ENCODE measurements at regions not wholly inside any gene's neighbourhood (a gene's known extent, or its start where the extent isn't known, plus 50 kb on each side); places are given as distances from the start of the nearest gene placed in this dataset.

GRCh38 chr7:91463330-91463729 is 199.1 kb downstream of the FZD1 start (continued):
- TF ChIP-seq ZZZ3 (IDR thresholded peaks at IDR 0.05) = no peak
- TF ChIP-seq STAT6 (CRISPR knock-in tag; IDR thresholded peaks at IDR 0.05) = no peak

GRCh38 chr7:91465595-91466061 is 201.4 kb downstream of the FZD1 start:
- POLR2A ChIA-PET = no interaction called here
- in situ Hi-C loops (cut with MboI) = no loop called here
- no TSS peak for BruUV-seq (replicated peaks)
- TF ChIP-seq HDAC1 (IDR thresholded peaks at IDR 0.05) (no peak), GABPA (tag; conservative IDR thresholded peaks at IDR 0.05; ENCODE audit: low read depth) (no peak), BMI1 (IDR thresholded peaks at IDR 0.05; ENCODE audit: low read length) (no peak), SRF (CRISPR knock-in tag; IDR thresholded peaks at IDR 0.05) (no peak), ZNF165 (CRISPR knock-in tag; IDR thresholded peaks at IDR 0.05; ENCODE audit: borderline replicate concordance) (no peak), THRA (IDR thresholded peaks at IDR 0.05) (no peak), PHB (CRISPR knock-in tag; IDR thresholded peaks at IDR 0.05) (no peak), HMGXB4 (CRISPR knock-in tag; IDR thresholded peaks at IDR 0.05) (no peak), ZNF699 (CRISPR knock-in tag; IDR thresholded peaks at IDR 0.05; ENCODE audit: insufficient replicate concordance) (no peak), ELF2 (CRISPR knock-in tag; IDR thresholded peaks at IDR 0.05) (no peak), ZNF449 (CRISPR knock-in tag; IDR thresholded peaks at IDR 0.05) (no peak)

More at GRCh38 chr7:91465595-91466061, 201.4 kb downstream of the FZD1 start:
- H3K27me3 ChIP-seq (ENCODE audit: control insufficient read depth in 2 of 2, insufficient read depth in 2 of 2, low read length in 2 of 2) = peaks cover 0 to 9% of the 10 kb centered on the region in 2 experiments; a peak in 3 of 5 replicates
- FAIRE-seq = no peak
- H3K4me1 ChIP-seq (replicated peaks in 1 of 2; ENCODE audit: control insufficient read depth in 2 of 2, insufficient read depth in 2 of 2, low read length in 2 of 2) = peaks cover 0 to 5% of the 10 kb centered on the region in 2 experiments; a peak in 2 of 5 replicates
- WGBS (ENCODE audit: insufficient coverage, low coverage, missing lambda C conversion rate) = 0% methylated on average over 2 of the region's 2 CpGs
- no peaks in the 10 kb centered on the region for H3K9me3 ChIP-seq (replicated peaks; ENCODE audit: control insufficient read depth, insufficient read depth, low read depth, low read length)
- H3K27ac ChIP-seq (ENCODE audit: extremely low read depth, low read depth, low read length) = no peak overlapping the region
- intact Hi-C loops (cut with micrococcal nuclease) = no loop called here
- no peaks in the 10 kb centered on the region for H4K20me1 ChIP-seq (replicated peaks; ENCODE audit: control insufficient read depth, insufficient read depth, low read length)
- CTCF ChIA-PET (ENCODE audit: low intra/inter-chr PET ratio) = no interaction called here
- DNase-seq (ENCODE audit: extremely low read depth in 1 of 4, low spot score in 3 of 4) = no peak
- no peaks in the 10 kb centered on the region for H3K9me1 ChIP-seq (ENCODE audit: control insufficient read depth, insufficient read depth, low read length)
- no peak overlapping the region for H2AFZ ChIP-seq (ENCODE audit: low read depth, low read length)
- no peak for ATAC-seq
- no peak overlapping the region for H3K4me2 ChIP-seq (ENCODE audit: insufficient read depth, low read length)
- H3K36me3 ChIP-seq (ENCODE audit: control insufficient read depth, insufficient read depth, low read length) = no peaks in the 10 kb centered on the region
- no peak overlapping the region for H3K4me3 ChIP-seq
- H3K9ac ChIP-seq (ENCODE audit: insufficient read depth in 1 of 2, low read depth in 2 of 2, low read length in 2 of 2) = no peak overlapping the region
- H3K79me2 ChIP-seq (ENCODE audit: control insufficient read depth, insufficient read depth, low read length) = no peaks in the 10 kb centered on the region
